HG03571 (cell line): ENCODE measurements at regions not wholly inside any gene's neighbourhood (a gene's known extent, or its start where the extent isn't known, plus 50 kb on each side); places are given as distances from the start of the nearest gene placed in this dataset.

ENCODE experiments used
- ATAC-seq: cut with Tn5 transposase; IDR thresholded peaks from one replicate; pipeline ENCODE4 v1.9.1; 2021; ENCODE audit not compliant: unreplicated experiment

GRCh38 chr7:144997512-144997911 lies 161.7 kb upstream of the TPK1 start:
- ATAC-seq, result no peak

GRCh38 chr7:144995495-144995894 lies 159.6 kb upstream of the TPK1 start:
- ATAC-seq, result no peak

- ATAC-seq, result no peak
Measured at GRCh38 chr7:144991041-144991440, 155.2 kb upstream of the TPK1 start.

- no peak for ATAC-seq
Measured at GRCh38 chr7:144987686-144988085, 151.8 kb upstream of the TPK1 start.

GRCh38 chr7:144982133-144982532 lies 146.3 kb upstream of the TPK1 start:
- ATAC-seq, result no peak

GRCh38 chr7:144975882-144976281 lies 140.0 kb upstream of the TPK1 start:
- no peak for ATAC-seq

- no peak for ATAC-seq
Measured at GRCh38 chr7:144969787-144970186, 133.9 kb upstream of the TPK1 start.

- ATAC-seq, result no peak
Measured at GRCh38 chr7:144960763-144961162, 124.9 kb upstream of the TPK1 start.

- ATAC-seq, result no peak
Measured at GRCh38 chr7:144957998-144958397, 122.1 kb upstream of the TPK1 start.

- ATAC-seq, result no peak
Measured at GRCh38 chr7:144955422-144955821, 119.6 kb upstream of the TPK1 start.

- ATAC-seq, result no peak
Measured at GRCh38 chr7:144941127-144941526, 105.3 kb upstream of the TPK1 start.

GRCh38 chr7:144937199-144937598 lies 101.3 kb upstream of the TPK1 start:
- no peak for ATAC-seq

GRCh38 chr7:144936314-144936713 lies 100.5 kb upstream of the TPK1 start:
- ATAC-seq, result no peak

GRCh38 chr7:144910411-144910810 lies 74.6 kb upstream of the TPK1 start:
- no peak for ATAC-seq

GRCh38 chr7:144908943-144909556 lies 73.2 kb upstream of the TPK1 start:
- ATAC-seq, result no peak

- ATAC-seq, result no peak
Measured at GRCh38 chr7:144908324-144908723, 72.5 kb upstream of the TPK1 start.

- ATAC-seq, result peak; percentile 80
Measured at GRCh38 chr7:144907577-144907976, 71.7 kb upstream of the TPK1 start.

GRCh38 chr7:144903201-144903600 lies 67.3 kb upstream of the TPK1 start:
- no peak for ATAC-seq

- ATAC-seq, result no peak
Measured at GRCh38 chr7:144892761-144893160, 56.9 kb upstream of the TPK1 start.
